ENCODE measurements at regions not wholly inside any gene's neighbourhood (a gene's known extent, or its start where the extent isn't known, plus 50 kb on each side); places are given as distances from the start of the nearest gene placed in this dataset.

DNA sequence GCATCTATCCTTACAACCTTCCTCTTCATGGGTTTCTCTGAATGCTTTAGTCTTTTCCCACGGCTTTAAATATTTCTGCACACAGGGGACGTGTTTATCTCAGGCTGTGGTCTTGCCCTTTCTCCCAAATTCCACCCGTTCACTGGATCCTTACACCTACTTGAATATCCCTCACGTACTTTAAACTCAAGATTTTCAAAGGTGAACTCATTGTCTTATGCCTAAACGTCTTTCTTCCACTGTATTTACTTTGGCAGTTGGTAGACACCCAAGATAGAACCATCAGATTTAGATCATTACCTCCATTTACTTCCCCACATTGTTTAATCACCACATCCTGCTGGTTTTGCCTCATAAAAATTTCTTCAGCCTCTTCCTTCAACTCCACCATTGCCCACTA lies 269.2 kb downstream of the CBLL2 start:
- TF ChIP-seq POLR2A (IDR thresholded peaks at IDR 0.05), result no peak
- TF ChIP-seq, protein P1, sequence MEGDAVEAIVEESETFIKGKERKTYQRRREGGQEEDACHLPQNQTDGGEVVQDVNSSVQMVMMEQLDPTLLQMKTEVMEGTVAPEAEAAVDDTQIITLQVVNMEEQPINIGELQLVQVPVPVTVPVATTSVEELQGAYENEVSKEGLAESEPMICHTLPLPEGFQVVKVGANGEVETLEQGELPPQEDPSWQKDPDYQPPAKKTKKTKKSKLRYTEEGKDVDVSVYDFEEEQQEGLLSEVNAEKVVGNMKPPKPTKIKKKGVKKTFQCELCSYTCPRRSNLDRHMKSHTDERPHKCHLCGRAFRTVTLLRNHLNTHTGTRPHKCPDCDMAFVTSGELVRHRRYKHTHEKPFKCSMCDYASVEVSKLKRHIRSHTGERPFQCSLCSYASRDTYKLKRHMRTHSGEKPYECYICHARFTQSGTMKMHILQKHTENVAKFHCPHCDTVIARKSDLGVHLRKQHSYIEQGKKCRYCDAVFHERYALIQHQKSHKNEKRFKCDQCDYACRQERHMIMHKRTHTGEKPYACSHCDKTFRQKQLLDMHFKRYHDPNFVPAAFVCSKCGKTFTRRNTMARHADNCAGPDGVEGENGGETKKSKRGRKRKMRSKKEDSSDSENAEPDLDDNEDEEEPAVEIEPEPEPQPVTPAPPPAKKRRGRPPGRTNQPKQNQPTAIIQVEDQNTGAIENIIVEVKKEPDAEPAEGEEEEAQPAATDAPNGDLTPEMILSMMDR (IDR thresholded peaks at IDR 0.05), result no peak

Measured in lower leg skin (tissue), 3 donors.